SK-N-MC (cell line): ENCODE measurements at regions not wholly inside any gene's neighbourhood (a gene's known extent, or its start where the extent isn't known, plus 50 kb on each side); places are given as distances from the start of the nearest gene placed in this dataset.
A peak's percentile ranks its signal among the peaks of the same experiment; 100 is the strongest.

Source experiments
- DNase-seq: peaks from one replicate; pipeline ENCODE4 v3.0.0-alpha.2; 2011; ENCODE audit warnings: low read depth, low spot score
- H3K27ac ChIP-seq: fragments of 200-600 bp; sonication (generic); 2 replicates; pipeline ENCODE4 v1.5.1; 2016; ENCODE audit warnings: mixed run types
- H3K36me3 ChIP-seq: fragments of 200-600 bp; sonication (generic); 2 replicates; pipeline ENCODE4 v1.6.1; 2017; ENCODE audit warnings: antibody characterized with exemption, low read length, mixed read lengths; ENCODE audit not compliant: insufficient read depth
- H3K4me3 ChIP-seq: fragments of 200-600 bp; sonication (generic); 2 replicates; pipeline ENCODE4 v1.5.1; 2016
- H3K9ac ChIP-seq: fragments of 200-600 bp; sonication (generic); 2 replicates; pipeline ENCODE4 v1.8.0; 2017; ENCODE audit warnings: mixed run types, mixed read lengths; ENCODE audit not compliant: insufficient read length
- H3K9me3 ChIP-seq: fragments of 200-600 bp; sonication (generic); 2 replicates; pipeline ENCODE4 v1.6.1; 2017; ENCODE audit warnings: low read depth, mild to moderate bottlenecking, antibody characterized with exemption, low read length, moderate library complexity, mixed read lengths
- EZH2 ChIP-seq: fragments of 200-600 bp; sonication (generic); IDR thresholded peaks from one replicate; pipeline ENCODE4 v1.6.1; 2017; ENCODE audit warnings: antibody characterized with exemption
- FOXP2 ChIP-seq: optimal IDR thresholded peaks from 2 replicates; pipeline ENCODE3; 2011; ENCODE audit warnings: mild to moderate bottlenecking, moderate library complexity; ENCODE audit not compliant: insufficient read depth; ENCODE audit errors: extremely low read length, control extremely low read depth
- POLR2AphosphoS5 ChIP-seq: IDR thresholded peaks from 2 replicates; pipeline ENCODE4 v1.6.1; 2012; ENCODE audit warnings: mild to moderate bottlenecking, low read depth, low read length, borderline replicate concordance

GRCh38 chr11:126121296-126121695 is 58.6 kb upstream of the CDON start:
- Histone ChIP-seq H3K9ac (no peak overlapping the region), H3K9me3 (no peaks in the 10 kb centered on the region), H3K27ac (no peak overlapping the region), H3K4me3 (no peak overlapping the region), H3K36me3 (no peaks in the 10 kb centered on the region)
- TF ChIP-seq FOXP2 (no peak), EZH2 (no peak), POLR2AphosphoS5 (no peak)
- DNase-seq: no peak

- Histone ChIP-seq H3K36me3 (no peaks in the 10 kb centered on the region), H3K9me3 (no peaks in the 10 kb centered on the region), H3K27ac (no peak overlapping the region), H3K4me3 (no peak overlapping the region), H3K9ac (no peak overlapping the region)
- TF ChIP-seq FOXP2 (no peak), POLR2AphosphoS5 (no peak)
- no peak for DNase-seq
These were observed 56.1 kb upstream of the CDON start for GRCh38 chr11:126118806-126119205.

GRCh38 chr11:126115816-126116331 is 53.2 kb upstream of the CDON start:
- TF ChIP-seq POLR2AphosphoS5: no peak
- TF ChIP-seq EZH2: no peak
- TF ChIP-seq FOXP2: no peak
- Histone ChIP-seq H3K9me3 (no peaks in the 10 kb centered on the region), H3K27ac (peak overlapping the region; percentile 98), H3K4me3 (no peak overlapping the region), H3K36me3 (no peaks in the 10 kb centered on the region), H3K9ac (peak overlapping the region; percentile 56)
- no peak for DNase-seq

GRCh38 chr11:126115127-126115495 is 52.4 kb upstream of the CDON start:
- peak overlapping the region; percentile 56 for H3K9ac ChIP-seq
- no peaks in the 10 kb centered on the region for H3K9me3 ChIP-seq
- DNase-seq: no peak
- peak overlapping the region; percentile 81 for H3K4me3 ChIP-seq
- no peaks in the 10 kb centered on the region for H3K36me3 ChIP-seq
- TF ChIP-seq POLR2AphosphoS5 (peak; percentile 37; the same call in 1 of the 2 replicates), EZH2 (no peak)
- H3K27ac ChIP-seq: peak overlapping the region; percentile 98

GRCh38 chr11:126114486-126115126 is 51.9 kb upstream of the CDON start:
- Histone ChIP-seq H3K27ac (peak overlapping the region; percentile 98), H3K9me3 (no peaks in the 10 kb centered on the region), H3K4me3 (peak overlapping the region; percentile 81), H3K9ac (peak overlapping the region; percentile 56), H3K36me3 (no peaks in the 10 kb centered on the region)
- TF ChIP-seq POLR2AphosphoS5: no peak
- TF ChIP-seq FOXP2: no peak
- no peak for TF ChIP-seq EZH2
- DNase-seq: no peak

- peak overlapping the region; percentile 81 for H3K4me3 ChIP-seq
- H3K36me3 ChIP-seq: no peaks in the 10 kb centered on the region
- TF ChIP-seq POLR2AphosphoS5: no peak
- no peak for TF ChIP-seq EZH2
- TF ChIP-seq FOXP2: no peak
- no peak for DNase-seq
- peak overlapping the region; percentile 98 for H3K27ac ChIP-seq
- no peaks in the 10 kb centered on the region for H3K9me3 ChIP-seq
- H3K9ac ChIP-seq: no peak overlapping the region
These were observed 51.3 kb upstream of the CDON start for GRCh38 chr11:126113963-126114362.

- H3K9me3 ChIP-seq: no peaks in the 10 kb centered on the region
- peak overlapping the region; percentile 81 for H3K4me3 ChIP-seq
- no peaks in the 10 kb centered on the region for H3K36me3 ChIP-seq
- TF ChIP-seq FOXP2 (no peak), POLR2AphosphoS5 (peak; percentile 51; the same call in 1 of the 2 replicates), EZH2 (no peak)
- H3K27ac ChIP-seq: peak overlapping the region; percentile 98
- H3K9ac ChIP-seq: peak overlapping the region; percentile 82
- no peak for DNase-seq
These were observed 50.9 kb upstream of the CDON start for GRCh38 chr11:126113515-126113957.

- DNase-seq: no peak
- peak overlapping the region; percentile 98 for H3K27ac ChIP-seq
- peak overlapping the region; percentile 82 for H3K9ac ChIP-seq
- peak overlapping the region; percentile 81 for H3K4me3 ChIP-seq
- no peaks in the 10 kb centered on the region for H3K9me3 ChIP-seq
- no peak for TF ChIP-seq FOXP2
- H3K36me3 ChIP-seq: no peaks in the 10 kb centered on the region
These were observed 50.3 kb upstream of the CDON start for GRCh38 chr11:126113012-126113411.

- Histone ChIP-seq H3K9ac (peak overlapping the region; percentile 82), H3K9me3 (no peaks in the 10 kb centered on the region), H3K4me3 (peak overlapping the region; percentile 81), H3K36me3 (no peaks in the 10 kb centered on the region), H3K27ac (peak overlapping the region; percentile 98)
- TF ChIP-seq EZH2: no peak
- TF ChIP-seq POLR2AphosphoS5: peak; percentile 28; the same call in 1 of the 2 replicates
- peak; percentile 90 for DNase-seq
These were observed 49.9 kb upstream of the CDON start for GRCh38 chr11:126112547-126112946.
